AG10803 (cell line): ENCODE measurements at regions not wholly inside any gene's neighbourhood (a gene's known extent, or its start where the extent isn't known, plus 50 kb on each side); places are given as distances from the start of the nearest gene placed in this dataset.

Experiments
- DNase-seq: peaks from one replicate; pipeline ENCODE4 v3.0.0; 2010; ENCODE audit warnings: low read depth
- H3K4me3 ChIP-seq: 2 replicates; pipeline ENCODE4 v1.5.1; 2011; ENCODE audit warnings: mild to moderate bottlenecking, low read length, control low read depth
- CTCF ChIP-seq: conservative IDR thresholded peaks from 2 replicates; pipeline ENCODE4 v1.5.1; 2011; ENCODE audit warnings: mild to moderate bottlenecking, low read length, control low read depth, inconsistent platforms

- DNase-seq, result no peak
- no peak overlapping the region for H3K4me3 ChIP-seq
- no peak for TF ChIP-seq CTCF
Observed at GRCh38 chrX:131703646-131704045, 159.8 kb downstream of the OR13H1 start.

DNA sequence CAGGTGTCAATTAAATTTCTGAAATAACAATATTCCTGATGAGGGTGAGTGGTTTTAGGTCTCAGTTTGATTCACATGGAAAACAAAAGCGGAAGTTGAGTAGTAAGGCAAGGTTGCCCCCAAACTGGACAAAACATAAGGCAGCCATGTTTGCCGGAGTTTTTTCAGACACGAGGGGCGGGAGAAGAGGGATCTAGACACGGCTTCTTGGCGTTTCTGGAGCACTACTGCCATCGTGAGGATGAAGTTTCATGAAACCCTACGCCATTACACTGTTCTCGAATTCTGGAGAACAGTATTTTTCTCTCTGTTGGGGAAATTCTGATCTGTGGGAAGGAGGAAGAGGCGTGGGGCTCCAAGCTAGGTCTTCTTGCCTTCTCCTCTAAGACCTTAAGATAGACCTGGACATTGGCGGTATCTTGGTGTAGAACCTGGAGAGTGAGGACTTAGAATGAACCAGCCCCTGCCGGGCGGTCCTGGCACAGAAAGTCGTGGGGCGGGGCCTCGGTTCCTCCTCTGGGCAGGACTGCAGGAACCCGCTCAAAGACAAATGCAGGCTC is 160.3 kb downstream of the OR13H1 start:
- H3K4me3 ChIP-seq, result no peak overlapping the region
- no peak for TF ChIP-seq CTCF
- peak; percentile 5 for DNase-seq

- no peak for DNase-seq
- TF ChIP-seq CTCF, result no peak
- no peak overlapping the region for H3K4me3 ChIP-seq
Observed at GRCh38 chrX:131709553-131709952, 165.7 kb downstream of the OR13H1 start.

- DNase-seq, result no peak
- TF ChIP-seq CTCF, result no peak
- no peak overlapping the region for H3K4me3 ChIP-seq
Observed at GRCh38 chrX:131711478-131711867, 167.6 kb downstream of the OR13H1 start.

DNA sequence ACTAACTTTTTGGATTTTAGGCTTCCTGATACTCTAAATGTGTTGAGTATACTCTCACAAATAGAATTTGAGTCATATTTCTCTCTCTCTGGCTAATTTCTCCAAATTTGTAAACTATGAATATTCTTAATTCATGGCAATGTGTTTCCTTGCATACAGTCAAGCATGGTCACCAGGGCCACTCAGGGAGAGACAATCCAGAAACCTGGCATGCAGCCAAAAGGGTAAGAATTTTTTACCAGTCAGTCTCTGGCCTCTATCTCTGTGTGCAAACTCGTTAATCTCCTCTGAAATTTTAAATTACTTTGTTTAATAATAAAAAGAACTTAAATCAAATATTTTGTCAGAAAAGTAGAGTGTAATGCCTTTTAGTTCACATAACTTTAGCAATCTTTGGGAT is 179.8 kb downstream of the OR13H1 start:
- H3K4me3 ChIP-seq, result no peak overlapping the region
- TF ChIP-seq CTCF, result no peak
- DNase-seq, result no peak

GRCh38 chrX:131724292-131724691 is 180.4 kb downstream of the OR13H1 start:
- TF ChIP-seq CTCF, result no peak

DNA sequence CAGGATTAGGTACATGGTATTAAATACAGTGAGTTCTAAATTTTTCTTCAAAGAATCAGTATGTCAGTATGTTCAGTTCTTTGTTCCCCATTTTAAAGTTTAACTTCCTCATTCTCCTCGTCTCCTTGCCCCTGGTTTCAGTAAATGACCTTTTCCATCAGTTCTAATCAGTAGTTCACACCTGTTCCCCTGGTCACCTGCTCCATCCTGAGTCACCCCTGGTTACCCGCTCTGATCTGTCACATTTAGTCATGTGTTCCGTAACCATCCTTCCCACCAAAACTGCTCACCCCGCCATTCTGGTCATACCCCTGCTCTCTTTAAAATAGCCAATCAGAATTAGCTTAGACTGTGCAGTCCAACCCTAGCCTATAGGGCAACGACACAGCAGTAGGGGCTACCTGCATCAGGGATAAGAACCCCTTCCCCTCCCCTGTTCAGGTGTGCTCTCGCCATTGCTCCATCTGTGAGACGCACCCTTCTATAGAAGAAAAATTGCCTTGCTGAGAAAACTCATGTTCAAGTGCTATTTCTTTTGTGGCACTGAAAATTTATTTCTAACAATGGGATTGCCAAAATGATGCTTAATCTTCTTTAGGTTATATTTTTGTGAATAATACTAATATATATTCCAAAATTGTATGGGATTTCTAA is 181.3 kb downstream of the OR13H1 start:
- TF ChIP-seq CTCF, result no peak
- no peak overlapping the region for H3K4me3 ChIP-seq
- DNase-seq, result no peak

More at GRCh38 chrX:131724292-131724691, 180.4 kb downstream of the OR13H1 start:
- H3K4me3 ChIP-seq, result no peak overlapping the region
- no peak for DNase-seq
